ENCODE measurements at regions not wholly inside any gene's neighbourhood (a gene's known extent, or its start where the extent isn't known, plus 50 kb on each side); places are given as distances from the start of the nearest gene placed in this dataset.

DNA sequence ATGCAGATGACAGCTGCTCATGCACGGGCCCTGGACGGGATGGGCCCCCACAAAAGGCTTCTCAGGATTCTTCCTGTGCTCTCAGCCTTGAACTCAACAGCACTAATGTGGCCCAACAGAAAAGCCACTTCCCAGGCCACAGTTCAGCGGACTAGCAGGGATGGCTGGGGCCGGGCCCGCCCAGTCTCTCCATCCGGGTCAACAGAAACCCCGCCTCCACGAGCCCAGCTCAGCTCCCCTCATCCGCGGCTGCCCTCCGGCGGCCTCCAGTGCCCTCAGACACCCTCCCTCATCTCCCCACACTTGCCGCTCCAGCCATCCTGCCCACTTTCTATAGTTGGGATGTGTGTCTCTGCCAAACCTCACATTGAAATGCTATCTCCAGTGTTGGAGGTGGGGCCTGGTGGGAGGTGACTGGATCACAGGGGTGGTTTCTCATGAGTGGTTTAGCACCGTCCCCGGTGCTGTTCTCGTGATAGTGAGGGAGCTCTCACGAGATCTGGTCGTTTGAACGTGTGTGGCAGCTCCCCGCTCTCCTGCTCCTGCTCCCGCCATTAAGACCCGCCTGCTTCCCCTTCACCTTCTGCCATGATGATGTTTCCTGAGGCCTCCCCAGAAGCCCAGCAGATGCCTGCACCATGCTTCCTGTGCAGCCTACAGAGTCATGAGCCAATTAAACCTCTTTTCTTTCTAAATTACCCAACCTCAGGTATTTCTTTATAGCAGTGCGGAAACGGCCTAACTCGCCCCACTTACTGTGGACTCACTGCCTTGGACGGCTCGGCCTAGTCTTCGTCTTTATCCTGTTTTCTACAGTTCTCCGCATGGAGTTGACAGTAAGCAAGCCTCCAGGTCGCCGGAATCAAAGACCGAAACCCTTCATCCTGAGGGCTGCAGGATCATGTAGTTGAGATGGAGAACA is 169.9 kb upstream of the RNF32 start:
- TF ChIP-seq, protein P1, sequence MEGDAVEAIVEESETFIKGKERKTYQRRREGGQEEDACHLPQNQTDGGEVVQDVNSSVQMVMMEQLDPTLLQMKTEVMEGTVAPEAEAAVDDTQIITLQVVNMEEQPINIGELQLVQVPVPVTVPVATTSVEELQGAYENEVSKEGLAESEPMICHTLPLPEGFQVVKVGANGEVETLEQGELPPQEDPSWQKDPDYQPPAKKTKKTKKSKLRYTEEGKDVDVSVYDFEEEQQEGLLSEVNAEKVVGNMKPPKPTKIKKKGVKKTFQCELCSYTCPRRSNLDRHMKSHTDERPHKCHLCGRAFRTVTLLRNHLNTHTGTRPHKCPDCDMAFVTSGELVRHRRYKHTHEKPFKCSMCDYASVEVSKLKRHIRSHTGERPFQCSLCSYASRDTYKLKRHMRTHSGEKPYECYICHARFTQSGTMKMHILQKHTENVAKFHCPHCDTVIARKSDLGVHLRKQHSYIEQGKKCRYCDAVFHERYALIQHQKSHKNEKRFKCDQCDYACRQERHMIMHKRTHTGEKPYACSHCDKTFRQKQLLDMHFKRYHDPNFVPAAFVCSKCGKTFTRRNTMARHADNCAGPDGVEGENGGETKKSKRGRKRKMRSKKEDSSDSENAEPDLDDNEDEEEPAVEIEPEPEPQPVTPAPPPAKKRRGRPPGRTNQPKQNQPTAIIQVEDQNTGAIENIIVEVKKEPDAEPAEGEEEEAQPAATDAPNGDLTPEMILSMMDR (IDR thresholded peaks at IDR 0.05; ENCODE audit: control extremely low read depth, extremely low read depth, low read depth, missing control alignments) = no peak
- no peak for DNase-seq (ENCODE audit: extremely low spot score)
- POLR2A ChIA-PET = no interaction called here
- CTCF ChIA-PET = interaction anchor here (1.5 kb wide), 1 partner anchor 655 kb away, joined by 4 read pairs; no protein-coding TSS in a partner anchor

GRCh38 chr7:156466955-156467625 is 173.5 kb upstream of the RNF32 start:
- CTCF ChIA-PET = interaction anchor here (2.3 kb wide), 1 partner anchor 12 kb away, joined by 5 read pairs; no protein-coding TSS in a partner anchor

GRCh38 chr7:156466272-156466671 is 174.3 kb upstream of the RNF32 start:
- CTCF ChIA-PET = interaction anchor here (2.3 kb wide), 1 partner anchor 11 kb away, joined by 5 read pairs; no protein-coding TSS in a partner anchor
- no peak for DNase-seq (ENCODE audit: extremely low spot score)
- POLR2A ChIA-PET = no interaction called here
- TF ChIP-seq, protein P1 (IDR thresholded peaks at IDR 0.05; ENCODE audit: control extremely low read depth, extremely low read depth, low read depth, missing control alignments) = no peak

More at GRCh38 chr7:156466955-156467625, 173.5 kb upstream of the RNF32 start:
- POLR2A ChIA-PET = no interaction called here
- DNase-seq (ENCODE audit: extremely low spot score) = no peak
- TF ChIP-seq, protein P1 (IDR thresholded peaks at IDR 0.05; ENCODE audit: control extremely low read depth, extremely low read depth, low read depth, missing control alignments) = no peak

DNA sequence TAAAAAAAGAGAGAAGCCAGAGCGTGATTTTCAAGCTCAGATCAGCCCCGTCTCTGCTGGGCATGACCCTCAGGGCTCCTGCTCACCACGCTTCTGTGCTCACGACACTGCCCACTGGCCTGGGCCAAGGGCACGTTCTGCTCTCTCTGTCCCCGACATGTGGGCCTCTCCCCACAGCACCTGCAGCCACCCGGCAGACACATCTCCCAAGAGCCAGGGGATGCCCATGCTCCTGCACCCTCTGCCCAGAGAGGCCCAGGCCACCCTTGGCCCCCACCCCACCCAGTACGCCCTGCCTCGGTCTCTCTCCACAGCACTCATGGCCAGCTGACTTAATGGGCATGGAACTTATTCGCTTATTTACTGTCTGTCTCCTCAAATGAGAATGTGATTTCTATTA is 175.4 kb upstream of the RNF32 start:
- DNase-seq (ENCODE audit: extremely low spot score) = no peak
- TF ChIP-seq, protein P1 (IDR thresholded peaks at IDR 0.05; ENCODE audit: control extremely low read depth, extremely low read depth, low read depth, missing control alignments) = no peak
- CTCF ChIA-PET = interaction anchor here (2.3 kb wide), 1 partner anchor 10 kb away, joined by 5 read pairs; no protein-coding TSS in a partner anchor
- POLR2A ChIA-PET = no interaction called here

DNA sequence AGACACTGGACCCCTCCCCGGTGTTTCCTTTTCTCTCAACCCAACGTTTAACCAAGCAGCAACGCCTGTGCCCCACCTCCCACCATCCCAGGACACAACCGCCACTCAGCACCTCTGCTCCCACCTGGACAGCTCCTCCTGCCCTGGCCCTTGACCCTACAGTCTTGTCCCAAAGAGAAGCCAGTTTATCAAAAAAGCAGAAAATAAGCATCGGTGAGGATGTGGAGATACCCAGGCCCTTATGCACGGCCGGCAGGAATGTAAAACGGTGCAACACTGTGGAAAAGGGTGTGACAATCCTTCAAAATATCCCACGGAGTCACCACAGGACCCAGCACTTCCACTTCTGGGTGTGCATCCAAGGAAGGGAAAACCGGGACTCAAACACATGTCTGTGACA is 176.2 kb upstream of the RNF32 start:
- DNase-seq (ENCODE audit: extremely low spot score) = no peak
- ChIA-PET POLR2A (no interaction called here), CTCF (no interaction called here)
- TF ChIP-seq, protein P1 (IDR thresholded peaks at IDR 0.05; ENCODE audit: control extremely low read depth, extremely low read depth, low read depth, missing control alignments) = no peak

DNA sequence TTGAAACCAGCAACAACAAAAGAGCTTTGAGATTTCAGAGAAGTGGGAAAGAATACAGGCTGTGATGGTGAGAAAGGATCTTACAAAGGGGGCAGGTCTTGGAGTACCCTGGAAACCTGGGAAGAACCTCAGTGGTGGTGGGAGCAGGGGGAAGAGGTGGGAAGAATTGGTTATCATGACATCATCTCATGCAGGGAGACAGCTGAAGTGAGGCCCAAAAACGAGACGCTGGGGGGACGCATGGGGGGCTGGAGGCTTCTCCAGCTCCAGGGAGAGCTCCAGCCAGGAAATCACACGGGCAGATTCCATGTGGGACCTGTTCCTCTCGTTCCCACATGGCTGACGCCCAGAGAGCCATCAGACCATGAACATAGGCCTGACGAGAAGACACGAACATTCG is 177.3 kb upstream of the RNF32 start:
- CTCF ChIA-PET = interaction anchor here (1.0 kb wide), 2 partner anchors 8 to 17 kb away, joined by 3 read pairs; no protein-coding TSS in a partner anchor
- DNase-seq (ENCODE audit: extremely low spot score) = no peak
- TF ChIP-seq, protein P1 (IDR thresholded peaks at IDR 0.05; ENCODE audit: control extremely low read depth, extremely low read depth, low read depth, missing control alignments) = no peak
- POLR2A ChIA-PET = no interaction called here
